HepG2 (cell line): ENCODE measurements at regions not wholly inside any gene's neighbourhood (a gene's known extent, or its start where the extent isn't known, plus 50 kb on each side); places are given as distances from the start of the nearest gene placed in this dataset.

Experiments
- CBX5 ChIP-seq: sonication (generic); formaldehyde crosslinking; IDR thresholded peaks from 2 replicates; pipeline ENCODE4 v1.4.0; 2020; ENCODE audit warnings: missing genetic modification reagents, borderline replicate concordance
- DNMT3B ChIP-seq: conservative IDR thresholded peaks from 2 replicates; pipeline ENCODE4 v1.6.1; 2016; ENCODE audit warnings: missing biosample characterization, control low read depth
- HDAC2 ChIP-seq: sonication (generic); formaldehyde crosslinking; IDR thresholded peaks from 2 replicates; pipeline ENCODE4 v1.4.0; 2020; ENCODE audit warnings: missing genetic modification reagents
- HOMEZ ChIP-seq: IDR thresholded peaks from 2 replicates; pipeline ENCODE4 v1.6.1; 2016; ENCODE audit warnings: low read depth
- KAT8 ChIP-seq: IDR thresholded peaks from 2 replicates; pipeline ENCODE4 v1.6.1; 2016; ENCODE audit warnings: missing genetic modification reagents, missing compliant biosample characterization
- KDM3A ChIP-seq: IDR thresholded peaks from 2 replicates; pipeline ENCODE4 v1.6.1; 2018; ENCODE audit warnings: low read depth, missing compliant biosample characterization
- KDM5B ChIP-seq: sonication (generic); formaldehyde crosslinking; IDR thresholded peaks from 2 replicates; pipeline ENCODE4 v1.4.0; 2020; ENCODE audit warnings: missing genetic modification reagents, mild to moderate bottlenecking, borderline replicate concordance
- MAFF ChIP-seq: IDR thresholded peaks from 2 replicates; pipeline ENCODE4 v1.6.1; 2011; ENCODE audit warnings: low read depth, low read length, improper control_type of control experiment
- NONO ChIP-seq, 2 experiments: fragments of 450-650 bp in 1 of 2; sonication (generic) in 1 of 2; formaldehyde crosslinking in 1 of 2; IDR thresholded peaks in 1 of 2; conservative IDR thresholded peaks in 1 of 2; 2 replicates each; pipeline versions ENCODE4 v1.6.1 to v1.8.0; 2017 to 2022; ENCODE audit warnings: mild to moderate bottlenecking in 1 of 2, missing genetic modification reagents in 1 of 2, moderate library complexity in 1 of 2
- RFX3 ChIP-seq: IDR thresholded peaks from 2 replicates; pipeline ENCODE4 v1.6.1; 2016; ENCODE audit warnings: missing biosample characterization, missing genetic modification reagents
- RNF2 ChIP-seq: fragments of 450-650 bp; conservative IDR thresholded peaks from 2 replicates; pipeline ENCODE4 v1.6.1; 2016; ENCODE audit warnings: low read depth
- SMAD1 ChIP-seq: sonication (generic); formaldehyde crosslinking; IDR thresholded peaks from 2 replicates; pipeline ENCODE4 v1.4.0; 2020; ENCODE audit warnings: missing genetic modification reagents, low read depth, mild to moderate bottlenecking, borderline replicate concordance
- SMYD3 ChIP-seq: sonication (generic); formaldehyde crosslinking; IDR thresholded peaks from 2 replicates; pipeline ENCODE4 v1.8.1; 2023; ENCODE audit warnings: mild to moderate bottlenecking, missing genetic modification reagents
- TGIF2 ChIP-seq: IDR thresholded peaks from 2 replicates; pipeline ENCODE4 v1.6.1; 2016; ENCODE audit warnings: control low read depth, missing compliant biosample characterization
- THAP11 ChIP-seq: IDR thresholded peaks from 2 replicates; pipeline ENCODE4 v1.6.1; 2016; ENCODE audit warnings: missing biosample characterization, missing genetic modification reagents
- TIGD3 ChIP-seq: sonication (generic); formaldehyde crosslinking; IDR thresholded peaks from 2 replicates; pipeline ENCODE4 v1.5.1; 2020; ENCODE audit warnings: mild to moderate bottlenecking, missing genetic modification reagents, borderline replicate concordance
- YEATS2 ChIP-seq: sonication (generic); formaldehyde crosslinking; IDR thresholded peaks from 2 replicates; pipeline ENCODE4 v1.4.0; 2020; ENCODE audit warnings: missing genetic modification reagents, borderline replicate concordance
- ZNF549 ChIP-seq: sonication (generic); formaldehyde crosslinking; IDR thresholded peaks from 2 replicates; pipeline ENCODE4 v1.5.0; 2020; ENCODE audit warnings: missing genetic modification reagents
- ZNF614 ChIP-seq: IDR thresholded peaks from 2 replicates; pipeline ENCODE4 v1.6.1; 2018; ENCODE audit warnings: missing biosample characterization, missing genetic modification reagents, inconsistent platforms, borderline replicate concordance
- ZNF879 ChIP-seq: sonication (generic); formaldehyde crosslinking; IDR thresholded peaks from 2 replicates; pipeline ENCODE4 v1.8.1; 2023; ENCODE audit warnings: missing genetic modification reagents
- ZSCAN22 ChIP-seq: sonication (generic); formaldehyde crosslinking; IDR thresholded peaks from 2 replicates; pipeline ENCODE4 v1.4.0; 2020; ENCODE audit warnings: mild to moderate bottlenecking, missing genetic modification reagents
- TF ChIP-seq, protein P1 (sequence below): sonication (generic); formaldehyde crosslinking; IDR thresholded peaks from 2 replicates; pipeline ENCODE4 v1.4.0; 2020; ENCODE audit warnings: missing genetic modification reagents
- TF ChIP-seq, protein P2 (sequence below): IDR thresholded peaks from 2 replicates; pipeline ENCODE4 v1.6.1; 2016; ENCODE audit warnings: missing compliant biosample characterization, missing genetic modification reagents, borderline replicate concordance
- TF ChIP-seq, protein P3 (sequence below): sonication (generic); formaldehyde crosslinking; IDR thresholded peaks from 2 replicates; pipeline ENCODE4 v1.4.0; 2020; ENCODE audit warnings: missing genetic modification reagents, mild to moderate bottlenecking, borderline replicate concordance

DNA sequence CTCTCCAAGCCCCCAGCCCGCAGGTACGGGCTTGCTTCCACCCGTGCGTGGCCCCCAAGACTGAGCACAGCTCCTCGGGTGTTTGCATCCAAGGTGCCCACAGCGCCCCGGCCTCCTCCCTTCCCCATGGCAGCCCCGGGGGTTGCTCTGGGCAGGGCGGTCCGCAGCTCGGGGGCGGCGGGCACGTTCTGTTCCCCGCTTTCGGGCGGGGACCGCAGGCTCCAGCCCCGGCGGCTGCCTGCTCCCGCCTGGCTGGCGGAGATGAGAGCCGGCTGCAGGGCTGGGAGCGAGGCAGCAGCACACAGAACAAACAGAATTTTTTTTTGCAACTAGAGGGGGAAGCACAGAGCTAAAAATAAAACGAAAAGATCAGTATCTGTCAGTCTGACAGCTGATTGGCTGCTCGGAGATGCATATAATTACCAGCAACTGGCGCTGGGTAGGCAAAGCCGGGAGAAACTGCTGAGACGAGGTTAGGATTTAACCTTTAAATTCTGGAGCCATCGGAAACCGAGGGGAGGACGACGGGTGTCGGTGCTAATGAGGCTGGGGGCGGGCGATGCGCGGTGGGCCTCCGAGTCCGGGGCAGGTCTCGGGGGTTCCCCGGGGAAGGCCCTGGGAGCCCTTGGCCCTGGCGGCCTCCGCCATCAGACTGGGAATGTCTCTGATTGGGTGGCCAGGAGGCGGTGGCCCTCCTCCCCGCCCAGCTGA, 142.7 kb upstream of the IER5L start (continued):
- TF ChIP-seq, protein P1, sequence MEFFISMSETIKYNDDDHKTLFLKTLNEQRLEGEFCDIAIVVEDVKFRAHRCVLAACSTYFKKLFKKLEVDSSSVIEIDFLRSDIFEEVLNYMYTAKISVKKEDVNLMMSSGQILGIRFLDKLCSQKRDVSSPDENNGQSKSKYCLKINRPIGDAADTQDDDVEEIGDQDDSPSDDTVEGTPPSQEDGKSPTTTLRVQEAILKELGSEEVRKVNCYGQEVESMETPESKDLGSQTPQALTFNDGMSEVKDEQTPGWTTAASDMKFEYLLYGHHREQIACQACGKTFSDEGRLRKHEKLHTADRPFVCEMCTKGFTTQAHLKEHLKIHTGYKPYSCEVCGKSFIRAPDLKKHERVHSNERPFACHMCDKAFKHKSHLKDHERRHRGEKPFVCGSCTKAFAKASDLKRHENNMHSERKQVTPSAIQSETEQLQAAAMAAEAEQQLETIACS (CRISPR knock-in tag) = no peak
- peak; percentile 15; the same call in 1 of the 2 replicates for TF ChIP-seq THAP11 (CRISPR knock-in tag)
- TF ChIP-seq TGIF2 (CRISPR knock-in tag) = no peak
- no peak for TF ChIP-seq SMYD3 (CRISPR knock-in tag)
- TF ChIP-seq, protein P2, sequence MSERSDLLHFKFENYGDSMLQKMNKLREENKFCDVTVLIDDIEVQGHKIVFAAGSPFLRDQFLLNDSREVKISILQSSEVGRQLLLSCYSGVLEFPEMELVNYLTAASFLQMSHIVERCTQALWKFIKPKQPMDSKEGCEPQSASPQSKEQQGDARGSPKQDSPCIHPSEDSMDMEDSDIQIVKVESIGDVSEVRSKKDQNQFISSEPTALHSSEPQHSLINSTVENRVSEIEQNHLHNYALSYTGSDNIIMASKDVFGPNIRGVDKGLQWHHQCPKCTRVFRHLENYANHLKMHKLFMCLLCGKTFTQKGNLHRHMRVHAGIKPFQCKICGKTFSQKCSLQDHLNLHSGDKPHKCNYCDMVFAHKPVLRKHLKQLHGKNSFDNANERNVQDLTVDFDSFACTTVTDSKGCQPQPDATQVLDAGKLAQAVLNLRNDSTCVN (CRISPR knock-in tag) = no peak
- TF ChIP-seq RNF2 = no peak
- TF ChIP-seq, protein P3, sequence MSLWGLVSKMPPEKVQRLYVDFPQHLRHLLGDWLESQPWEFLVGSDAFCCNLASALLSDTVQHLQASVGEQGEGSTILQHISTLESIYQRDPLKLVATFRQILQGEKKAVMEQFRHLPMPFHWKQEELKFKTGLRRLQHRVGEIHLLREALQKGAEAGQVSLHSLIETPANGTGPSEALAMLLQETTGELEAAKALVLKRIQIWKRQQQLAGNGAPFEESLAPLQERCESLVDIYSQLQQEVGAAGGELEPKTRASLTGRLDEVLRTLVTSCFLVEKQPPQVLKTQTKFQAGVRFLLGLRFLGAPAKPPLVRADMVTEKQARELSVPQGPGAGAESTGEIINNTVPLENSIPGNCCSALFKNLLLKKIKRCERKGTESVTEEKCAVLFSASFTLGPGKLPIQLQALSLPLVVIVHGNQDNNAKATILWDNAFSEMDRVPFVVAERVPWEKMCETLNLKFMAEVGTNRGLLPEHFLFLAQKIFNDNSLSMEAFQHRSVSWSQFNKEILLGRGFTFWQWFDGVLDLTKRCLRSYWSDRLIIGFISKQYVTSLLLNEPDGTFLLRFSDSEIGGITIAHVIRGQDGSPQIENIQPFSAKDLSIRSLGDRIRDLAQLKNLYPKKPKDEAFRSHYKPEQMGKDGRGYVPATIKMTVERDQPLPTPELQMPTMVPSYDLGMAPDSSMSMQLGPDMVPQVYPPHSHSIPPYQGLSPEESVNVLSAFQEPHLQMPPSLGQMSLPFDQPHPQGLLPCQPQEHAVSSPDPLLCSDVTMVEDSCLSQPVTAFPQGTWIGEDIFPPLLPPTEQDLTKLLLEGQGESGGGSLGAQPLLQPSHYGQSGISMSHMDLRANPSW (CRISPR knock-in tag) = no peak
- no peak for TF ChIP-seq ZNF879 (CRISPR knock-in tag)
- TF ChIP-seq ZNF614 = no peak
- TF ChIP-seq DNMT3B (CRISPR knock-in tag) = no peak
- no peak for TF ChIP-seq KDM5B
- TF ChIP-seq YEATS2 (CRISPR knock-in tag) = no peak
- no peak for TF ChIP-seq MAFF
- no peak for TF ChIP-seq SMAD1 (CRISPR knock-in tag)
- TF ChIP-seq ZNF549 (CRISPR knock-in tag) = no peak
- TF ChIP-seq KDM3A (CRISPR knock-in tag) = no peak
- no peak for TF ChIP-seq TIGD3 (CRISPR knock-in tag)
- peak; percentile 96 for TF ChIP-seq ZSCAN22 (CRISPR knock-in tag)
- TF ChIP-seq RFX3 (CRISPR knock-in tag) = no peak
- TF ChIP-seq NONO (IDR thresholded peaks at IDR 0.05) = no peak
- no peak for TF ChIP-seq NONO (CRISPR knock-in tag; conservative IDR thresholded peaks at IDR 0.05)
- TF ChIP-seq KAT8 (CRISPR knock-in tag) = 0 out of 2 replicates have a peak, but pooled peaks have one; percentile 23
- TF ChIP-seq CBX5 (CRISPR knock-in tag) = no peak
- TF ChIP-seq HOMEZ (CRISPR knock-in tag) = no peak
- no peak for TF ChIP-seq HDAC2
